Hippocampal formation (tissue), 2 donors: ENCODE measurements at regions not wholly inside any gene's neighbourhood (a gene's known extent, or its start where the extent isn't known, plus 50 kb on each side); places are given as distances from the start of the nearest gene placed in this dataset.
"Not testable (repeated sequence)": the region's sequence is repeated elsewhere in the genome, so short reads cannot be mapped to it uniquely, and the experiment has no call there.

Experiments
- DNase-seq, 2 donors: peaks; one replicate each; lab custom pipeline; 2025; lab: John Stamatoyannopoulos, UW

- no peak for DNase-seq
Observed at GRCh38 chr2:163187119-163187518, 348.6 kb upstream of the KCNH7 start.

- no peak for DNase-seq
Observed at GRCh38 chr2:163185160-163185559, 346.6 kb upstream of the KCNH7 start.

GRCh38 chr2:163182764-163183354 lies 344.3 kb upstream of the KCNH7 start:
- peak in 1 of 2 donors; percentile 6 for DNase-seq

GRCh38 chr2:163177592-163177991 lies 339.0 kb upstream of the KCNH7 start:
- no peak for DNase-seq

GRCh38 chr2:163175294-163175693 lies 336.7 kb upstream of the KCNH7 start:
- DNase-seq, result no peak

- no peak for DNase-seq
Observed at GRCh38 chr2:163173591-163173990, 335.0 kb upstream of the KCNH7 start.

GRCh38 chr2:163171786-163172530 lies 333.4 kb upstream of the KCNH7 start:
- DNase-seq, result no peak

GRCh38 chr2:163157891-163158496 lies 319.4 kb upstream of the KCNH7 start:
- no peak for DNase-seq

- DNase-seq, result no peak
Observed at GRCh38 chr2:163157411-163157810, 318.8 kb upstream of the KCNH7 start.

- no peak for DNase-seq
Observed at GRCh38 chr2:163155925-163156324, 317.4 kb upstream of the KCNH7 start.

- no peak for DNase-seq
Observed at GRCh38 chr2:163155279-163155883, 316.8 kb upstream of the KCNH7 start.

- DNase-seq, result no peak
Observed at GRCh38 chr2:163142618-163143017, 304.1 kb upstream of the KCNH7 start.

- no peak for DNase-seq
Observed at GRCh38 chr2:163138947-163139346, 300.4 kb upstream of the KCNH7 start.

GRCh38 chr2:163135256-163135655 lies 296.7 kb upstream of the KCNH7 start:
- no peak for DNase-seq

GRCh38 chr2:163133602-163134001 lies 295.0 kb upstream of the KCNH7 start:
- DNase-seq, result no peak

GRCh38 chr2:163132850-163133249 lies 294.3 kb upstream of the KCNH7 start:
- peak in 1 of 2 donors; percentile 33 for DNase-seq

- not testable (repeated sequence) for DNase-seq
Observed at GRCh38 chr2:163132207-163132606, 293.6 kb upstream of the KCNH7 start.

GRCh38 chr2:163123526-163123925 lies 285.0 kb upstream of the KCNH7 start:
- no peak for DNase-seq

- no peak for DNase-seq
Observed at GRCh38 chr2:163122257-163122656, 283.7 kb upstream of the KCNH7 start.

GRCh38 chr2:163121483-163121882 lies 282.9 kb upstream of the KCNH7 start:
- no peak for DNase-seq

- no peak for DNase-seq
Observed at GRCh38 chr2:163119966-163120365, 281.4 kb upstream of the KCNH7 start.

- DNase-seq, result no peak
Observed at GRCh38 chr2:163086940-163087339, 248.4 kb upstream of the KCNH7 start.
